Activated naive CD4-positive, alpha-beta T cell (primary cell): ENCODE measurements at regions not wholly inside any gene's neighbourhood (a gene's known extent, or its start where the extent isn't known, plus 50 kb on each side); places are given as distances from the start of the nearest gene placed in this dataset.

Experiments used
- DNase-seq, 4 experiments: peaks; one replicate each; lab custom pipeline; 2025; lab: John Stamatoyannopoulos, UW

DNA sequence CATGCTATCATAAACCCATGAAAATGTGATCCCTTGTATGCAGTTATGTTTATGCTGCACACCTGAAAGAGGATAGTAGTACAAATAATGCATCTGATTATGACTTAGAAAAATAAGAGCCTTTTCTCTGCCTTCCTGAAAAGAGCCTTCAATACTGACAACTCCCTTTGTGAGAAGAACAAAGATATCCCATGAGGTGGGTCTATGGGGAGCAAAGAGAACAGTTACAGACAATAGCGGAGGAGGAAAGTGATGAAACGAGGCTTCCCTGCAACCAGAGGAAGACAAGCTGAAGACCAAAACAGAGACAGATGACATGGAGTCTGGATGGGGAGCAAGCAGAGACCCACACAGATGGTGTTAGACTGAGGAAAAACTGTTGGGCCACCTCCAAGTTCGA is 598.3 kb upstream of the PLXNA2 start:
- no peak for DNase-seq

DNA sequence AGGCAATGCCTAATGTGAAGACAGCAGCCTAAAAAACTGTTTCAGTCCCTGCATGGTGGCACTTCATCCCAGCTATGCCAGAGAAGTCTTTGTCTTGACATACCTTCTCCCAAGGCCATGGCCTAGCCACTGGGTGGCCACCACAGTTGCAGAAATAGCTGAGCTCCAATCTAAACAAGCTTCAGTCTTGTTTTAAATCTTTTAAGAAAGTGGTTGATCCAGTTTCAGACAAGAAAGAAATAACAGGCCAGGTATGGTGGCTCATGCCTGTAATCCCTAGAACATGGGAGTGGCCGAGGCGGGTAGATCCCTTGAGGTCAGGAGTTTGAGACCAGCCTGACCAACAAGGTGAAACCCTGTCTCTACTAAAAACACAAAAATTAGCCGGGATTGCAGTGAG is 600.0 kb upstream of the PLXNA2 start:
- DNase-seq, result no peak

DNA sequence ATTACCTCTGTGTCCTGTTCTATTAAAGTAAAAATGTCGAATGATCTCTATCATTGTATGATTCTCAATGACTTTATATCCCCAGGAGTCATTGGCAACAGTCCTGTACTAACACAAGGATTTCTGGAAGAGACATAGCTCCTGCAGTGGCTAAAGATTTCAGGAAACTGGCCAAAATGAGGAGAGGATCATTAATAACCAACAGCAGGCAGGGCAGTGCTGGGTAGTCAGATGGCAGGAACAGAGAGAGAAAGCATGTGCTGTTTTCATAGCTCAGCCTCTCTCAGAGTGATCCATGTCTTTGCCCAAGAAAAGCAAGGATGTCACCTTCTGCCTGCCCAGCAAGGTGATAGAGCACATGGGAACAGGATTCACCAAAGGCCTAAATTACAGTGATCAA is 604.7 kb upstream of the PLXNA2 start:
- DNase-seq, result no peak

DNA sequence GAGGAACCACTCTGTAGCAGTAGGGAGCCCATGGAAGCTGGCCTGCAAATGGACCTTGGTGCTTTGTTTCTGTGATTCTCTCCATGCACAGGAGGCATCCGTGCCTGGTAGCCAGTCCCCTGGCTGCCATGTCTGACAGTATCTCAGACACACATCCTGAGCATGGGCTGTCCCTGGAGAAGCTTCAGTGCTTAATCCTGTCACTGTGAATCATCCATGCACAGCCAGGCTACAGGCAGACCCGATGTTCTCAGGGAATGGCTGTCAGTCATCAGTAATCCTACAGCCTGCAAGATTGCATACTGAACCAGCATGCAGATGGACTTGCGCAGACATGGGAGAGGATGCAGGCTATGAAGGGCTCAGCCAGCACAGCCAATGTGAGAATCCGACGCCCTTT is 606.3 kb upstream of the PLXNA2 start:
- no peak for DNase-seq

DNA sequence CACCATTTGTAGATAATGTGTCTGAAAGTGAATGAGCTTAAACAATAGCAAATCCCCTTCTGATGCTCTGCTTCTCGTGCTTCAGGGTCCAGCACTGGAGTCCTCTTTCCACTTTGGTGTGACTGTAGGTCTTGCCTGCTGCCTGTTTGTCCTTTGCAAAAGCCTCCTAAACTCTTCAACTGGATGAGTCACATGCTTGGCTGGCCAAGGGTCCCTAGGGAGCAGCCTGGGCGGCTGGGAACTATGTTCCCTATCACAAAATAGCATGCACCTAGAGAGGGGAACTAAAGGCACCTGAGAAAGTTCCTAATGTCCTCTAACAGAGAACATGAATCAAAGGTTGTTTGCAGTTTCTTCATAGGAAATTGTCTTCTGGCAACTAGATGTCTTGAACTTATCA is 607.2 kb upstream of the PLXNA2 start:
- DNase-seq, result no peak

DNA sequence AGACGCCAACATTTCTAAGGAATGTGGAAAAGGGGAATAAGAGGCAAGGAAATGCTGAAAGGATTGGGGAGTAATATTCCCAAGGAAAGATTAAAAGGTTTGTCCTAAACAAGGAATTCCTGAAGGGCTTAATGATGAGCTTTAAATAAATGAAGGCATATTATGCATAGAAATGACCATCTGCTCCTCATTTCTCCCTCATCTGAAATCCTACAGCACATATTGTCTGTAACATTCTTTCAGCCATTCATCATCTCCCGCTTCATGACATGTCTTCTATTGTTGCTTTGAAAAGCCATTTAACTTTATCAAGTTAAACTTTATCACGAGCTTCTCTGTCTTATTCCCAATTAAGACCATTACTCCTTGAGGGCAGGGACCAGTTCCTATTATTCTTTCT is 608.7 kb upstream of the PLXNA2 start:
- DNase-seq, result no peak

DNA sequence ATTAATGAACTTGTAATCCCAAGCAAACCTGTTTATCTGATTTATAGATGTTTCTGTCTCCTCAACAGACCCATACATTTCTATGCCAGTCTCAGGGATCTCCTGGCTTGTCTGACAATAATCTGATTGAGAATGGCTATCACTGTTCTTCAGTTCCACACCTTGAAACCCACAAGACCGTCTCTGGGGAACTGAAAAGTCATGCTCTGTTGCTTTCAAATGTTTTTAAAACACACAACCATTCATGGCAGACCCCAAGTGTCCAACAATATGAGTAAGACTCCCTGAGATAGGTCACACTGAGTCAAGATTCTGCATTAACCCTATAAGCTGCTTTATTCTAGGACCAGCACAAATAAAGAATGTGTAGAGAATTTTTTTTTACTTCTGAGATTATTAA is 611.2 kb upstream of the PLXNA2 start:
- no peak for DNase-seq

DNA sequence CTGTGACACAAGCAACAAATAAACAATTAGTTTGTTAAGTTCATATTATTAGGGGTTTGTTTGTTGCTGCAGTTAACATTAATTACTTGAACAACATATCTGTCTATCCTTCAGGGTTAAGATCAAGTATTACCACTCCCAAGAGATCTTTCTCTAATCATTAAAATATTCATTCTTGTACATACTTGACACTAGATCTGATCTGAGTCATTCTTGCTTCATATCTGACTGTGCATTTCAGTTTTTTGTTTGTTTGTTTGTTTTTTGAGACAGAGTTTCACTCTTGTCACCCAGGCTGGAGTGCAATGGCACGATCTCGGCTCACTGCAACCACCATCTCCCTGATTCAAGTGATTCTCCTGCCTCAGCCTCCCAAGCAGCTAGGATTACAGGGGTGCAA is 613.3 kb upstream of the PLXNA2 start:
- DNase-seq, result no peak

DNA sequence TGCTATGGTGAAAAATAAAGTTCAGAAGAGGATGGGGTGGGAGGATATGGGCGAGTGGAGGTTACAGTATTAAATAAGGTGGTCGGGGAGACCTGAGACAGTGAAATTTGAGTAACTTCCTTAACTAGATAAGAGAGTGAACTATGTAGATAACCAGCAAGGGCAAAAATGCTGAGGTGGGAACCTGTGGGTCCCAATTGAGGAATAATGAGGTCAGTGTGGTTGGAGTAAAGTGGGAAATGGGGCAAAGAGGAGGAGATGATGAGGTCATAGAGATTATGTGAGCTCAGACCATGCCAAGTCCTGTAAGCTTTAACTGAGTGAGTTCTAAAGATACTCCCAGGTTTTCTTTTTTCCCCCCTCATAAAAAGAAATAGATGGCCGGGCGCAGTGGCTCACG is 614.6 kb upstream of the PLXNA2 start:
- no peak for DNase-seq

DNA sequence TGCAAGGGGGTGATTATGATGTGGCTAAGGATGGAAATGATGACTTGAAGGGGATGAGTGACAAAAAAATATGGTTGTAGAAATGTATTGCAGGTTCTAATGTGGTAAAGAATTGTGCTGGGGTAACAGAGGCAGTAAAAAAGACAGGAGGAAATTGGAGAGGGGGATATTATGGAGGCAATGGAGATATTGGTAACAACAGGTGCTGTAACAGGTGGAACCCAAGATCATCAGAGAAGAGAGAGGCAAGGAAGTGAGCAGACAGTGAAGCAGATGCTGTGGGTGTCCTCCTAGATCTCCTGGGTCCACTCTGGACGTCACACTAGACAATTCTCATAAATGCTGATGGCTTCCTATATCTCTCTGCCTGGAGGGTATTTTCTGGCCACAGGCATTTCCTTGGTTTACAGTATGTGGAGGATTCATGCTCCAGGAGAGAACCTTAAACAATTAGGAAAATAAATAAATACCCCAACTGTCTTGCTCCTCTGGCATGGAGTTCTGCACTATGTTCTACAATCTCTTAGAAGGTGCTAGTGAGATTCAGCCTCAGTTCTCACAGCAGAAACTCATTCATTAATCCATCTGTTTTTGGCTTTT is 620.3 kb upstream of the PLXNA2 start:
- no peak for DNase-seq

DNA sequence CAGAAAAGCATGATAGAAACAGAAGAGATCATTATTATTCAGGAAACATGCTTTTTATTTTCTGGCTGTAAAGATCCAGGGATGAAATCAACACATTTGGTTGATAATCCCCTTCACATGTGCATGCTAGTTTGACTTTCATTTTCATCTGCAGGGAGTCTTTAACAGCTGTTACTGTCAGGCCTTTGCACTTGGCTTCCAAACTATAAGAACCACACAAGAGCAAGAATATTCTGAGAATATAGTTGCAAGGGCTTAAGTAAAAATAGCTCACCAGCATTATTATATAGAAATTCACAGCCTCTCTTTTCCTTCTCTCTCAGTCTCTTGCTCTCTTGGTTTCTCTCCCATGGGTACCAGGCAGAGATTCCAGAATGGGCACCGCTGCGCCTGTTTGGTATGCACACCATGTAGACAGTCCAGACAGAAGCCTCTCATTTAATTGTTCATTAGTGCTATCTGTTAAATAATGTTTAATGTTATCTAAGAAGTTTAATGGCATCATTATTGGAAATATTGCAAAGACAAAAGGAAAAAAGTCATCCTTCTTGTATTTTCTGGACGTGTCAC is 622.3 kb upstream of the PLXNA2 start:
- DNase-seq, result no peak

DNA sequence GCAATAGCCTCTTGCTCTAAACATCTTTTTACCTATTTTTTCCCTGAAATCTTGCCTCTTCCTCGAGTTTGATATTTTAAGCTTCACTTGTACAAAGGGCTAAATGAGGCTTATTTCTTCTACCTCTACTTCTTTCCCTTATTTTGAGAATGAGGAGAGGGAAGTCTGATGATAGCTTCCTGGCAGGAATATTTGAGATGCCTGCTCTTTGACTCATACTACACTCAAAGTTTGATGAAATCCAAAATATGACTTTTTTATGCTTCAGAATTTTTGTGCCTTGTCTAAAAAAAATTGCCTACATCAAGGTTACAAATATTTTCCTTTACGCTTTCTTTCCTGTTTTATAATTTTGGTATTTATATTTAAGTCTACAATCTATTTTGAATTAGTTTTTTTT is 624.4 kb upstream of the PLXNA2 start:
- no peak for DNase-seq

DNA sequence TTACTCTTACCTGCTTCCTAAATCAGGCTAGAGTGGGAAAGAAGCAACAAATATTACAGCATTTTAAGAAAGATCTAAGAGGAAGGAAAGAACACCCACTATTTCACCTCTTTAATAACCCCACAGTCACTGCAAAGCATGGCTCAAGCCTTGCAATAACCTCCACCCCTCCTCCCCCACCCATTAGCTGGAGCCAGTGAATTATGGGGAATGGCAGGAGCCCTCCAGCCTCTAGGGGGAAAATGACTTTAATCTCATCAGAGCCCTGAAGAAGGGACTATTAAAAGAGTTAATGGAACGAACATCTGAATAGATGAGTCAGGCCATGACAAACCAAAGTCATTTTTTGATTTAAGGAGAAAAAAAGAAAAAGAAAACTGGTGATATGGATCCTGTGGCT is 630.7 kb upstream of the PLXNA2 start:
- no peak for DNase-seq

DNA sequence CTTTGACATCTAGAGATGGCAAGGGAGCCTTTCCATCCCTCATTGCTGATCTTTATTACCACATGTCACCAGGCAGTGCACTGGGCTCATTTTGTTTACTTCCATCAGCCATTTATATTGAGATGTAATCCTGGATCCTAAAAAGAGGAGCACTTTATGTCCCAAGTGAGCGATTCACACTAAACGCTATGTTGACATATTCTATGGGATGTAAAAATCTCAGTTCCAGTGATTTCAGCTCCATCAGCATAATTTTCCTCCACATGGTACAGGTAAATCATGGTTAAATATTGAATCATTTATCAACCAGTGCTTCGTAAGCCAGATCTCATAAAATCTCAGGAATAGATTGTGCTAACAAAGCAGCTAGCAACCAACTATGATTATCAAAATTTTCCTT is 634.8 kb upstream of the PLXNA2 start:
- DNase-seq, result no peak

DNA sequence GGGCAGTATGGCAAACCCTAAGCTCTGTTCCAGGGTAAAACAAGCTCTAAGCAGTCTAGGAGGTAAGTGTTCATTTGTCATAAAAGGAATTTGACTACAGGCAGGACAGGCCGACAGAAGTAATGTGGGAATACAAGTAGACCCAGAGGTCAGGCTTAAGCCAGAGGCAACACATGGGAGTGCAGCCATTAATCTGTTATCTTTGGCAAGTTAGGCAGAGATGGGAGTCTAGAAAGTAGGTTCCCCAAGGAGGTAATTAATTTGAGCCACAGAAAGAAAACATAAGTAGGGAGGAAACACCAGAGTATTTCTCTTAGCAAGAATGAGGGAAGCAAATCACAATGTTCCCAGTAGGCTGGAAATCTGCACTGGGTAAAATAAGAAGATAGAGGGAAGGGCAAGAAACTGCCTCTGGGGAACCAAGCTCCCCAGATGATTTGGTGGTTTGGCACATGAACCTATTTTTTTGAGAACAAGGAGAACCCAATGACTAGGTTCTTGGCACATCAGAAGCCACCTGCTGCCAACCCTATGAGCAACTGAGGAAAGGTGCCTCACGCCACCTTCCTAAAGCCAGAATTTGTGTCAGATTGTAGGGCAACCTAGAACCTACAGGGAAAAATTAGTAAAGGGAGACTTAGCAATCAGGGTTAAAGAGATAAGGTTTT is 636.4 kb upstream of the PLXNA2 start:
- DNase-seq, result no peak

DNA sequence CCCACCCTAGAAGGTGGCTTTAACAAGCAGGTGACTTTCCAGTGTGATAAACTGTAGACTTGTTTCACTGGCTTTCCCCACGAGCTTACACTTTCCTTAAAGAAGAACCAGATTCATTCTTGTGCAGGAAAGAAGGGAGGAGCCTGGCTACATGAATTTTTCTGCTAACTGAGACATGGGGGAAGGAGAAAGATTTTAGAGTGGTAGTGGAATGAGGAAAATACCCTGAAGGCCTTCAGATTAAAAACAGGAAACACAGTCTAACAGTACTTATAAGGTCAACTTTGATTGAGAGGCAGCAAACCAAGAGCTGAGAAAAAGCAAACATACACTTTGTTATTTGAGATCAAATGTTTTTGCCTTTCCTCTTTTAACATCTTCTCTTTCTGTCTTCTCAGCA is 640.9 kb upstream of the PLXNA2 start:
- DNase-seq, result no peak

DNA sequence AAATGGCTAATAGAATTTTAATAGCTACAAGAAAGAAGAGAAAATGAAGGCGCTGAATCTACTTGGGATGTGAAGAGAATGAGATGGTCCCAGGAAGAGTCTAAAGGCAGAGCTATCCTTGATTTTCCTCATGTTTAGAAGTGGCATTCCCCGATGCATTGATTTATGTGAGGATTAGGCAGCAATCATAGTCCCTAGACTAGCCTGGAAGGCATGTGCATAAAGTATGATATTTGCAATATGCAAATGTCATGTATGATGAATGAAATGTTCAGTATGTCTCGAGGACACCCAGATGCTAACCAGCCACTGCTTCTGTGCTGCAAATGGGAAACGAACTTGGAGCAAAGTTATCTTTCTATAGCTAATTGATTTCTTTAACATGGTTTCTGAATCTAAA is 641.5 kb upstream of the PLXNA2 start:
- no peak for DNase-seq

DNA sequence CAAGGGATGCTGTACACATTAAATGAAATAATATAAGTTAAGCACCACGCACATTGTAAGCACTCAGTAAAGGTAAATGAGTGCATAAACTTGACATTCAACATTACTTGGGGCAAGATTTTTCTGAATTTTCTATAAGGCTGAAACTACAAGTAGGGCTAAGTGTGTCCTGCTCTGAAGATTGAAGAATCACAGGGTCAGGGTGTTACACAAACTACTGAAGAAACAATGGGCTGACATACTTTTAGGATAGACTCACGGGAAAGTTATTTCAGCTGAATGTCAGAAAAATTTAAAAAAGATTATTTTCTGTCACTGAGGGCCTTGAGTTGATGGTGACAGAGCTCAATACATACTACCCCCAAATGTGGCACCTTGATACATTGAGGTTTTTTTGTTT is 644.2 kb upstream of the PLXNA2 start:
- DNase-seq, result no peak

DNA sequence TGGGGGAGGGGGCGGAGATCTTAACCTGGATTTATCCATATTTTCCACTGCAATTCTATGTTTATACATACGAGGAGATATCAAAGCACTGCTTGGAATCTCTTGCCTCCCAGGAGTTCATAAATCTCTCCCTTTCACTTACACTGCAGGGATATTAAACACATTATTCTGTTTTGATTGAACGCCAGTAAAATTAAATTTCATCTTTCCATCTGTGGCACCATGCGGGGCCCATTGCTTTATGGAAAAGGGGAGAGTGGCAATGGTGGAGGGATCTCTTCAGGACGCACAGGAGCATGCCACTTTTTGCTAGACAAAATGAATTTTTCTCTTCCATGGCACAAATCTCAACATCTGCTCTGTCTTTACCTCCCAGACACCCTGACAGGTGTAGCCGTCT is 648.0 kb upstream of the PLXNA2 start:
- DNase-seq, result no peak

DNA sequence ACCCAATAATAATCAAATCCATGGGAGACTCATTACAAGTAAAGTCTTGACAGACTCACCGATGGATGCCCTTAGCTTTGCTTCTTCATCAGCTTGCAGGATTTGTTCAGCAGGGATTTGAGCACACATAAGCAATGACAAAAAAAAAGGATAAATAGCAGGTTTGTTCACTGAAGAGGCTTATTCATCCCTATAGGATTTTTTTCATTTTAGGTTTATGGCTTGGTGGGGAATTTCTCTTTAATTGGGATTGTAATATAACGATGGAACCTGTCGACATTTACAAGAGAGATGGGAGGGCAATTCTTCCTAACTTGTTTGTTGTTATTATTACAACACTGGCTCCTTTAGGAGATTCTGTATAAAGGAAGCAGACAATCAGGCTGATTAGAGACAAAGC is 649.1 kb upstream of the PLXNA2 start:
- DNase-seq, result no peak

DNA sequence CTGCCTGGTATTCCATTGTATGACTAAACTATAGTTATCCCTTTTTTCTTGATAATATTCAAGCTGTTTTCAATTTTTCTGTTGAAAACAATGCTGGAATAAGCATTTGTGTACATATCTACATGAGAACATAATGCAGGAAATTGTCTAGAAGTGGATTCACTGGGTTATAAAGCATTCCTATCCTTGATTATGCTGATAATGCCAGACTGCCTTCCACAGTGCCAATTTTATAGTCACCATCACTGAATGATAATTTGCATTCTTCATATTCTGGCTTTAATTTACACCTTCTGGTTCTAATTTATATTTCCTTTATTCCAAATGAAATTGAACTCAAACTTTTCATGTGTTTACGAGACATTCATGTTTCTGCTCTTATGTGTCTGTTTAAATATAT is 651.0 kb upstream of the PLXNA2 start:
- DNase-seq, result no peak

DNA sequence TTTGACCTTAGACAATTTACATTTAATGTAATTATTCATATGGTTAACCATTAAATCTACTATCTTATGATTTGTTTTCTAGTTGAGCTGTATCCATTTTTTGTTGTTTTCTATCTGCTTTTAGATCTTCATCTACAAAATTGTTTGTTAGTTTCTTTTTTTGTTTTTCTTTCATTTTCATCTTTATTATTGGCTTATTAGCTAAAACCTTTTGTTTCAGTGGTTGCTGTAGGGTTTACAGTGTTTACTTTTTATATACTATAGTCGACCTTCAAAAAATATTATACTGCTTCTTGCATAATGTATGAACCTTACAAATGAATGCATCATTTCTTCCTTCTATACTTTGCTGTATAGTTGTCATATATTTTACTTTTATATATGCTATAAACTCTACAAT is 651.6 kb upstream of the PLXNA2 start:
- DNase-seq, result no peak

DNA sequence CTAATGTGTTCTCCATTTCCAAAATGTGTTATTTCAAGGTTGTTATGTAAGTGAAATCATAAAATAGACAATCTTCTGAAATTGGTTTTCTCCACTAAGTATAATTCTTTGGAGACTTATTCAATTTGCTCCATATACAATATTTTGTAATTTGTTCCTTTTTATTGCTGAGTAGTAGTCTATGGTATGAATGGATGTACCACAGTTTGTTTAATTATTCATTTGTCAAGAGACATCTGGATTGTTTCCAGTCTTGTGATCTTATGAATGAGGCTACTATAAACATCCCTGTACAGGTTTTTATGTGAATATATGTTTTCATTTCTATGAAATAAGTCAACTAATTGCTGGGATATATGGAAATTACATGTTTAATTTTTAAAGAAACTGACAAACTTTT is 652.6 kb upstream of the PLXNA2 start:
- DNase-seq, result no peak

DNA sequence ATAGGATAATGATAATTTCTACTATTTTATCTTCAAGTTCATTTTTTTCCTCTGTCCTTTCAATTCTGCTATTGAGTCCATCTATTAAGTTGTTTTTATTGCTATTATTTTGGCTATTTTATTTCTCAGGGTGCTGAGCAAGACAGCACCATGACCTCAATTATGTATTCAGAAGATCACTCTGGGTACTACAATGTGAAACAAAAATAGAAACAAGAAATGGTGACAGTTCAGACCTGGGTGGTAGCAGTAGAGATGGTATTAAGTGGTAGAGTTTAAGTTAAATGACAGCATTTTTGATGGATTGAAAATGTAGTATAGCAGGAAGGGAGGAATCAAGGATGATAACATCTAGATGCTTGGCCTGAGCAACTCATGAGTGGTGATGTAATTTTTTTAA is 655.3 kb upstream of the PLXNA2 start:
- DNase-seq, result no peak
